Hematopoietic multipotent progenitor cell treated with erythropoietin and hydrocortisone succinate and interleukin-3 and kit ligand, for 4 days (in vitro differentiated cells): ENCODE measurements at regions not wholly inside any gene's neighbourhood (a gene's known extent, or its start where the extent isn't known, plus 50 kb on each side); places are given as distances from the start of the nearest gene placed in this dataset.
"Not testable (repeated sequence)": the region's sequence is repeated elsewhere in the genome, so short reads cannot be mapped to it uniquely, and the experiment has no call there.

Source experiments
- DNase-seq: peaks from one replicate; pipeline ENCODE4 v3.0.0-alpha.2; 2015

- DNase-seq: no peak
Measured at GRCh38 chr9:79037338-79037737, 534.4 kb upstream of the TLE4 start.

- peak; percentile 28 for DNase-seq
Measured at GRCh38 chr9:79040671-79041070, 531.1 kb upstream of the TLE4 start.

- no peak for DNase-seq
Measured at GRCh38 chr9:79041266-79041665, 530.5 kb upstream of the TLE4 start.

- DNase-seq: no peak
Measured at GRCh38 chr9:79043916-79044315, 527.8 kb upstream of the TLE4 start.

GRCh38 chr9:79046401-79046800 lies 525.4 kb upstream of the TLE4 start:
- DNase-seq: no peak

GRCh38 chr9:79049371-79049770 lies 522.4 kb upstream of the TLE4 start:
- no peak for DNase-seq

GRCh38 chr9:79053598-79053997 lies 518.2 kb upstream of the TLE4 start:
- peak; percentile 14 for DNase-seq

GRCh38 chr9:79054500-79054899 lies 517.3 kb upstream of the TLE4 start:
- no peak for DNase-seq

- no peak for DNase-seq
Measured at GRCh38 chr9:79056041-79056440, 515.7 kb upstream of the TLE4 start.

- no peak for DNase-seq
Measured at GRCh38 chr9:79057576-79057975, 514.2 kb upstream of the TLE4 start.

- no peak for DNase-seq
Measured at GRCh38 chr9:79060766-79061165, 511.0 kb upstream of the TLE4 start.

GRCh38 chr9:79061752-79062616 lies 509.8 kb upstream of the TLE4 start:
- no peak for DNase-seq

- DNase-seq: no peak
Measured at GRCh38 chr9:79073201-79073600, 498.6 kb upstream of the TLE4 start.

GRCh38 chr9:79080536-79080935 lies 491.2 kb upstream of the TLE4 start:
- no peak for DNase-seq

- DNase-seq: no peak
Measured at GRCh38 chr9:79083621-79084020, 488.1 kb upstream of the TLE4 start.

GRCh38 chr9:79087133-79087532 lies 484.6 kb upstream of the TLE4 start:
- DNase-seq: no peak

- DNase-seq: no peak
Measured at GRCh38 chr9:79089054-79089560, 482.7 kb upstream of the TLE4 start.

- not testable (repeated sequence) for DNase-seq
Measured at GRCh38 chr9:79089851-79090250, 481.9 kb upstream of the TLE4 start.

- DNase-seq: not testable (repeated sequence)
Measured at GRCh38 chr9:79103257-79103656, 468.5 kb upstream of the TLE4 start.

- no peak for DNase-seq
Measured at GRCh38 chr9:79104216-79104615, 467.5 kb upstream of the TLE4 start.

- no peak for DNase-seq
Measured at GRCh38 chr9:79104951-79105350, 466.8 kb upstream of the TLE4 start.

GRCh38 chr9:79107911-79108676 lies 463.7 kb upstream of the TLE4 start:
- no peak for DNase-seq

GRCh38 chr9:79111653-79112052 lies 460.1 kb upstream of the TLE4 start:
- DNase-seq: no peak

GRCh38 chr9:79115176-79115575 lies 456.6 kb upstream of the TLE4 start:
- DNase-seq: no peak
